NCI-H460 (cell line): ENCODE measurements at regions not wholly inside any gene's neighbourhood (a gene's known extent, or its start where the extent isn't known, plus 50 kb on each side); places are given as distances from the start of the nearest gene placed in this dataset.
"Not testable (repeated sequence)": the region's sequence is repeated elsewhere in the genome, so short reads cannot be mapped to it uniquely, and the experiment has no call there.

Experiments used
- DNase-seq: peaks from one replicate; pipeline ENCODE4 v3.0.0-alpha.2; 2016; ENCODE audit warnings: low read depth; ENCODE audit errors: extremely low read depth

DNA sequence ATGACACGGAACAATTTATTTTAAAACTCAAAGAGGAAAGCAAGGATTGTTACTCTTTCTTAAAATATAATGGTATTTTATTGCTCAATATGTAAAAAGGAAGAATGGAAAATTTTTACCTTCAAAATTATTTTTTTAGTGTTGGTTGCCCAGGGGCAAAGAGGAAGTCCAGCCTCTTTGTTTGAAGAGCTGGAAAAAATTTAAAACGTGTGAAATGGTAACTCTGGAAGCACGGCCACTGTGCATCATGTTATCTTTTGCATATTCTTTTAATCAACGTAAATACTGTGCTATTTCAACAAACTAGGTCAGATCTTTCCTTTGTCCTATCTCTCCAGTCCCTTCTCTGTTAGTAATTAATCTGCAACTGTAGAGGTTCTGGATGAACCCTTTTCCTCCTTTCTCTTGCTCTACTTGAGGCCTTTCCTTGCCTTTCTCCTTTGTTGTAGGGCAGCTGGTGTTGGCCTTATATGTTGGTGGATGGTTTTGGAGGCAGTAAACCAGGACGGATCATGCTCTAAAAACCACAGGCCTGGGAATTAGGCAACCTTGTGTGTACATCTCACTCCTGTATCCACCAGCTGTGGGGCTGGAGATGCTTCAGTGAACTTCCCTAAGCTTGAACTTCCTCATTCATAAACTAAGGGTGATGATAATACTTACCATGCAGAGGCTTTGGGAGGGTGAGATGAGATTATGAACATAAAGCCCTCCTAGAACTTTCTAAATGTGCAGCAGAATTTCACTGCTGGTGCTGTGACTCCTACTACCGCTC lies 143.3 kb downstream of the PRL start:
- no peak for DNase-seq

DNA sequence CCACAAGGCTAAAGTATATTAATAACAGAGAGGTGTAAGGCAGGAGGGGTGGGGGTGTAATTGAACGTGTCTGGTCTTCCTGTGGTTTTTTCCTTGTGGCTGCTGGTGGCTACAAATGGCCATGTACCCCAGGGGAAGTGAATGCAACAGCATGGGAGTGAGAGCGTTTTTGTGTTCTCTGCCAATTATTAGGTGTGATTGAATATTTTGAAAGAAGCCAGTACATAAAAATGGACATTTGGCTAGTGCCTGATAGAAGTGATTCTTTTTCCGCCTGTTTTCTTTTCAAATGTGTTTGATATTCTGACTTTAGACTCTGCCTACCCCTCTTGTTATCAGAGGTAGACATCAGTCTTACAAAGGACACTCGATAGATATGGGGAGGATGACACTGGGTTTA lies 141.3 kb downstream of the PRL start:
- DNase-seq = no peak

DNA sequence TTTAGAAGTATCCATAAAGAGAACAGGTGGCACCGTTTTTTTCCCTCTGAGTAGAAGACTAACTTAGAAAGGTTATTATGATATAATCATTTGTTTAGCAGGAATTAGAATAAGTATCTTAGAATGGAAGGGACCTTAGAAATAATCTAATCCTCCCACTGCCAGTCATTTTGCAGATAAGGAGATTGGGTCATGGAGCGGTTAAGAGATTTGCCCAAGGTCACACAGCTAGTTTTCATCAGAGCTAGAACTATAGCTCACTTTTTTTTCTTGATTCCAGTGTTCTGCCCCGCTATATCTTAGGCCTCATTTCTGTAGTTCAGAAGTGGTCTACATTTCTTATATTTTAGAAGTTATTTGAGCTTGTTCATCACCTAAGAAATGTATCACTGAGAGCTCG lies 139.6 kb downstream of the PRL start:
- no peak for DNase-seq

DNA sequence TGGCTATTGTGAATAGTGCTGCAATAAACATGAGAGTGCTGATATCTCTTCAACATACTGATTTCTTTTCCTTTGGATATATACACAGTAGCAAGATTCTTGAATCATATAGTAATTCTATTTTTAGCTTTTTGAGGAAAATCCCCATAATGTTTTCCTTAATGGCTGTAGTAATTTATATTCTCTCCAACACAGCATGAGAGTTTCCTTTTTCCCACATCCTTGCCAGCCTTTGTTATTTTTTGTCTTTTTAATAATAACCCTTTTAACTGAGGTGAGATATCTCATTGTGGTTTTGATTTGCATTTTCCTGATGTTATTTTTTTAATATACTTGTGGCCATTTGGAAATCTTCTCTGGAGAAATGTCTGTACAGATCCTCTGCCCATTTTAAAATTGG lies 132.6 kb downstream of the PRL start:
- no peak for DNase-seq

DNA sequence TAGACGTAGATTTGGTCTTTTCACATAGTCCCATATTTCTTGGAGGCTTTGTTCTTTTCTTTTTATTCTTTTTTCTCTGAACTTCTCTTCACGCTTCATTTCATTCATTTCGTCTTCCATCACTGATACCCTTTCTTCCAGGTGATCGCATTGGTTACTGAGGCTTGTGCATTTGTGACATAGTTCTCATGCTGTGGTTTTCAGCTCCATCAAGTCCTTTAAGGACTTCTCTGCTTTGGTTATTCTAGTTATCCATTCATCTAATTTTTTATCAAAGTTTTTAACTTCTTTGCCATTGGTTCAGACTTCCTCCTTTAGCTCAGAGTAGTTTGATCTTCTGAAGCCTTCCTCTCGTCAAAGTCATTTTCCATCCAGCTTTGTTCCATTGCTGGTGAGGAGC lies 125.8 kb downstream of the PRL start:
- DNase-seq = not testable (repeated sequence)

DNA sequence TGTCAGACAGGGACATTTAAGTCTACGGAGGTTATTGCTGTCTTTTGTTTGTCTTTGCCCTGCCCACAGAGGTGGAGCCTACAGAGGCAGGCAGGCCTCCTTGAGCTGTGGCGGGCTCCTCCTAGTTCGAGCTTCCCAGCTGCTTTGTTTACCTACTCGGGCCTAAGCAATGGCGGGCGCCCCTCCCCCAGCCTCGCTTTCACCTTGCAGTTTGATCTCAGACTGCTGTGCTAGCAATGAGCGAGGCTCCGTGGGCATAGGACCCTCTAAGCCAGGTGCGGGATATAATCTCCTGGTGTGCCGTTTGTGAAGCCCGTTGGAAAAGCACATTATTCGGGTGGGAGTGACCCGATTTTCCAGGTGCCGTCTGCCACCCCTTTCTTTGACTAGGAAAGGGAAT lies 125.0 kb downstream of the PRL start:
- DNase-seq = not testable (repeated sequence)

DNA sequence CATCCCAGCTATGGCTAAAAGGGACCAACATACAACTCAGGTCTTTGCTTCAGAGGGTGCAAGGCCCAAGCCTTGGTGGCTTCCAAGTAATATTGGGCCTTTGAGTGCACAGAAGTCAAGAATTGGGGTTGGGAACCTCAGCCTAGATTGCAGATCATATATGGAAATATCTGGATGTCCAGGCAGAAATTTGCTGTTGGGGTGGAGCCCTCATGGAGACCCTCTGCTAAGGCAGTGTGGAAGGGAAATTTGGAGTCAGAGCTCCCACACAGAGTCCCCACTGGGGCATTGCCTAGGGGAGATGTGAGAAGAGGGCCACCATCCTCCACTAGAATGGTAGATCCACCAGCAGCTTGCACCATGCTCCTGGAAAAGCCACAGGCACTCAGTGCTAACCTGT lies 123.5 kb downstream of the PRL start:
- no peak for DNase-seq

DNA sequence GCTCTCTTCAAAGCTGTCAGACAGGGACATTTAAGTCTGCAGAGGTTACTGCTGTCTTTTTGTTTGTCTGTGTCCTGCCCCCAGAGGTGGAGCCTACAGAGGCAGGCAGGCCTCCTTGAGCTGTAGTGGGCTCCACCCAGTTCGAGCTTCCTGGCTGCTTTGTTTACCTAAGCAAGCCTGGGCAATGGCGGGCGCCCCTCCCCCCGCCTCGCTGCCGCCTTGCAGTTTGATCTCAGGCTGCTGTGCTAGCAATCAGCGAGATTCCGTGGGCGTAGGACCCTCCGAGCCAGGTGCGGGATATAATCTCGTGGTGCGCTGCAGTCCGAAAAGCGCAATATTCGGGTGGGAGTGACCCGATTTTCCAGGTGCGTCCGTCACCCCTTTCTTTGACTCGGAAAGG lies 116.6 kb downstream of the PRL start:
- not testable (repeated sequence) for DNase-seq

DNA sequence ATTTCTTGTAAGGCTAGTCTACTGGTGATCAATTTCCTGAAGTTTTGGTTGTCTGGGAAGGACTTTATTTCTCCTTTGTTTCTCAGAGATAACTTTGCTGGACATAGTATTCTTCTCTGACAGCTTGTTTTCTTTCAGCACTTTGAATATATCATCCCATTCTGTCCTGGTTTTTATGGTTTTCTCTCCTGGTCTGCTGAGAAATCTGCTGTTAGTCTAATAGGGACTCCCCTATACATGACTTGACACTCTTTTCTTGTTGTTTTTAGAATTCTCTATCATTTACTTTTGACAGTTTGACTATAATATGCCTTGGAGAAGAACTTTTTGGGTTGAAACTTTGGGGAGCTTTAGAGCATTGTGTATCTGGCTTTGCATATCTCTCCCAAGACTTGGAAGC lies 112.5 kb downstream of the PRL start:
- no peak for DNase-seq

DNA sequence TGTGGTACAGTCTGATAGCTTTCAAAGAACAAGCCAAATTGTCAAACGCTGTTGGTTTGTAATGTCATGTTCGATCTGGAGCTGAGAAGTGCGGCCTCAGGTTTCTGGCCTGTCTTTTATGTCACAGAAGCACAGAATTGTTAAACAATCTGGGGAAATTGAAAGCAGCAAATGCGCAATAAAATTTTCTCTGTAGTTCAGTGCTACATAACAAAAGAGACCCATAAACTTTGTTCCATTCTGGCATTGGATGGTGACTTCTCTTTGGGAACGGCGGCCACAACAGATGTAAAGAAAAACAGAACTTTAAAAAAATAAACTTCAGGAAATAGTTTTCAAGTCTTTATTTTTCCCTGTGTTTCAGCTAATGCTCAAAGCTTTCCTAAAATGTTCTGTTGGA lies 106.9 kb downstream of the PRL start:
- DNase-seq = no peak

DNA sequence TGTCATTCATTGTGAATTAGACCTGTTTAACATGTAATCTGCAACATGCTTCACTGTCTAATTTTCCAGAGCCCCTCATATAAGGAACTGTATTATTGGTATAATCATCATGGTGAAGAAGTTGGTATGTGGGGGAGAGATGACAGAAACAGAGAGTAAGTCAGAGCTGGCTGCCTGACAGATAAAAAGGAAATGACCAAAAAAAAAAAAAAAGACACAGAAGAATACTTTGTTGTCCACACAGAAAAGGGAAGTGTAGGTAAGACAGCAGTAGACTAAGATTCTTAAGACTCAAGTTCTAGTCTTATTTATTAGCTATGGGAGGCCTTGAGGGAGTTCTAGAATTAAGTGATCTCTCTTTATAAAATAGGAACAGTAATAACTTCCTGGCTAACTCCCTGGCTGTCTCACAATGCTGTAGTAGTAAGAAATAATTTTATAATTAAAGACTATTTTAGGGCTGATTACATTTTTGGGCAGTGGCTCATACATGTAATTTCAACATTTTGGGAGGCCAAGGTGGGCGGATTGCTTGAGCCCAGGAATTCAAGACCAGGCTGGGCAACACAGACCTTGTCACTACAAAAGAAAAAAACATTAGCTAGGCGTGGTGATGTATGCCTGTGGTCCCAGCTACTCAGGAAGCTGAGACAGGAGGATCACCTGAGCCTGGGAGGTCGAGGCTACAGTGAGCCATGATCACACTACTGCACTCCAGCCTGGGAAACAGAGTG lies 102.5 kb downstream of the PRL start:
- no peak for DNase-seq

DNA sequence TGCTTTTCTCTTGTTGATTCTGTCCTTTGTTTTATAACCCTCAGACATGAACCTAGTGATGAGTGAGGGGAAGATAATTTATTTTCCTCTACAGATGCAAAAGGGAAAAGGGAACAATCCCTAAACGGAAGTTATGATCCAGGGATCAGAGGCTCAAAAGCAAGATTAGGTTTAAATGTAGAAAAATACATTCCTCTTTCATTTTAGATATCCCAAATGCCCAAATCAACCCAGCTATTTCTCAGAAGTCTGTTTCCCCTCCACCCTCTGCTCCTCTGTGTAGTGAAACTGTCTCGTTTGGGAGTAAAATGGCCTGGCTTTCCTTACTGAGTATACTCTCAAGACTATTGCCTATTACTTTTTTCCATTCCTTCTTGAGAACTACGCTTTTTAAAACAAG lies 97.1 kb downstream of the PRL start:
- DNase-seq = no peak

DNA sequence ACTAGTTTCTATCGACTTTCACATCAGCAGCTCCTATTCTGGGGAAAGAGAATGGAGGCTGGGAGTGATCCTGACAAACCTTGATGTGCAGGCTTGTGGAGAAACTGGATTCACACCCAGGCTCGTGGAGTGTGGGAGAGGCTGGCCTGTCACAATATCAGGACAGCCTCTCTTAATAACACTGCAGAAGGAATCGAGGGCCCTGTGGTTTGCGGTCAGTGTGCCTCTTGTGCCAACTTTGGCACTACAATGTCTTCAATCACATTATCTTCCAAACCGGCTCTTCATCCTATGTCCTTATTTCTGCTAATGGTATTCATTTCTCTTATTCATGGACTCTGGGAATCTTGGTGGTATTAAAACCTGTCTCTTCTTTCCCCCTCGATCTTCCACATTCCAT lies 92.7 kb downstream of the PRL start:
- no peak for DNase-seq

DNA sequence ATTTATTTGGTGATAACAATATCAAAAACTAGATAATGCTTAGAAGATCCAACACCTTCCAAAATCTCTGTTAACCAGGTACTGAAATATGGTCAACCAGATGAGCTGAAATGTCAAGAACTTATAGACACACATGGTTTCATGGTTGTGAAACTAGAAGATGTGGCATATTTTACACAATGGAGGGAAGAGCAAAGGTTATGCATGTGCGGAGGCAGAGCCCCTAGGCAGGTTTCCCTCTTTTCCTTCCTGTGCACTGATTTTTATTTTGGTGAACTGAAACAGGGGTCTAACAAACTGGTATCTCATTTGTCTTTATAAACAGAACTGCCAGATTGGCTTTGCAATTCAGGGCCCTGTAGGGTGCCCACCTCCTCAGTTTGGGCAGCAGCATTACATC lies 91.6 kb downstream of the PRL start:
- DNase-seq = no peak

DNA sequence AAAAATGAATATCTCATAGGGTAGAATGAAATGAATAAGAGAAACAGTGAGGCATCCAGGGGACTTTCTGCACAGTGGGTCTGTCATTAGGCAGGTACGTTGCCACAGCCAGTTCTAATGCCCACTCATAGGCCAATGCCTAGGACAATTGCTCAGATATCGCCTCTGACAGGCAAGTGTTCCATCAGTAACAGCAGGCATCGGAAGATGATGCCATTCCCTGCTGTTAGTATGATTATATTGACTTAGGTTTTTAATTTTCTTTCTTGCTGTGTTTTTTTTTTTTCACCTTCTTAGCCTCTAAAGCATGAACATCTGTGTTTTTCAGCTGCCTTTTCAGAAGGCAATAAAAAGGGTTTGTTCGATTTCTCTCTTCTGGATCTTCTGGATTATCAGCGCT lies 90.7 kb downstream of the PRL start:
- no peak for DNase-seq

DNA sequence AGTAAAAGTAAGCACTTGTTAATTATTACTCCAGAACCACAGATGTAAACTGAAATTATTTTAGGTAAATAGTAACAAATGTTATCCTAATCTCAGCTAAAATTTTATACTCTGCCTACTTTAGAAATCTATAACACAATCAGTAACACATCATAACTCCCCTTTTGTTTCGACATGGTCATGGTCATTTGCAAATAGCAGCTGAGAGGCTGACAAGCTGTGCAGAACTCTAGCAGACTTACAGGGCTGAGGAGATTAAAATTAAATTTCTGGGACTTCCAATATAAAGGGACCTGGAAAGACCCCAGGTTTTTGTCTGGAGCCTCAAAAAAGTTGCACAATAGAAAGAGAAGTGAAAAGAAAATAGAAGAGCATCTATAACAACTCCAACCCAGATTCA lies 88.8 kb downstream of the PRL start:
- no peak for DNase-seq

DNA sequence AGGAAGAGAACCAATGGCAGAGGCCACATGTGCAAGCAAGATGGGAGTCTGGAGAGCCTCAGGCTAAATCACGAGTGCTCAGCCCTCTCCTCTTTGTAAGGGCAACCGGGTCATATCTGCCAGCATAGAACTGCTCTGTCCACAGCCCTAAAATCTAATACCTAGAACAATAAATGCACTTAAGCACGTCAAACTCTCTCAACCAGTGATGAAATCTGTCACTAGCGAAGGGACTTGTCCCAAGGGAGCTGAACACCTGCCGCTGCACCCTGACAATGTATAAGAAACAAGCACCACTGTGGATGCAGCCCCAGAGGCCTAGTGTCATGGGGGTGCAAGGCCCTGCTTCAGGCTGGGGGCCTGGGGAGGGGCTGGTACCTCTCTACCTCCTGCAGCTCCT lies 82.5 kb downstream of the PRL start:
- no peak for DNase-seq

DNA sequence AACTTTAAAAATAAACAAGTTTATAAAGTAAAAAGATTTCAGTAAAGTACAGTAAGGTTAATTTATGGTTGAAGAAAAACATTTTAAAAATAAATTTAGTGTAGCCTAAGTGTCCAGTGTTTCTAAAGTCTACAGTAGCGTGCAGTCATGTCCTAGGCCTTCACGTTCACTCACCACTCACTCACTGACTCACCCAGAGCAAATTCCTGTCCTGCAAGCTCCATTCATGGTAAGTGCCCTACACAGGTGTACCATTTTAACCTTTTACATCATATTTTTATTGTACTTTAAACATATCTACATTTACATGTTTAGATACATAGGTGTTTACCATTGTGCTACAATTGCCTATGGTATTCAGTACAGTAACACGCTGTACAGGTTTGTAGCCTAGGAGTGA lies 81.4 kb downstream of the PRL start:
- not testable (repeated sequence) for DNase-seq

DNA sequence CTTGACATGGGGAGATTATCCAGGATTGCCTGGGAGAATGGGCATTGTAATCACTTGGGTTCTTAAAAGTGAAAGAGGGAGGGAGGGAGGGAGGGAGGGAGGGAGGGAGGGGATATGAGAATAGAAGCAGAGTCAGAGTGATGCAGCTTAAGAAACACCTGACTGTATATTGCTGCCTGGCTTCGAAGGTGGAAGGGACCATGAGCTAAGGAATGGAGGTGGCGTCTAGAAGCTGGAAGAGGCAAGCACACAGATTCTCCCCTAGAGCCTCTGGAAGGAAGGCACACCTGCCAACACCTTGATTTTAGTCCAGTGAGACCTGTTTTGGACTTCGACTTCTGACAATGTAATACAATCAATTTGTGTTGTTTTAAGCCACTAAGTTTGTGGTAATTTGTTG lies 78.4 kb downstream of the PRL start:
- no peak for DNase-seq

DNA sequence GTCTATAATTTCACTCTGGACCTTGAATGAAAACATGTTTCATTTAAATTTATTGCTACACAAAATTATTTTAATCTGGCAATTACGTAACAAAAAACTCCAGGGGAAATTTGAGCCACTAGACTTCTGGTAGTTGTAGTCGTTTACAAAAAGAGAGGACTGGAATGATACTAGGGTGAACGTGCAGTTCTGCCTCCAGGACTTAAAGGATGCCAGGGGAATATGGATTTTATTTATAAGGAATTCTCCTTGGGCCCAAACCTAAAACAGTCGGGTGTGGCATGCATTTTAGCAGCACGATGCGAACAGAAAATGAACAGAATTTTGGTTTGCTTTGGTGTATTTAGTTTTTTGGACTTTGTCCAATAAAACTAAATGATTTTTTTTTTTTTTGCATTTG lies 76.9 kb downstream of the PRL start:
- DNase-seq = no peak

DNA sequence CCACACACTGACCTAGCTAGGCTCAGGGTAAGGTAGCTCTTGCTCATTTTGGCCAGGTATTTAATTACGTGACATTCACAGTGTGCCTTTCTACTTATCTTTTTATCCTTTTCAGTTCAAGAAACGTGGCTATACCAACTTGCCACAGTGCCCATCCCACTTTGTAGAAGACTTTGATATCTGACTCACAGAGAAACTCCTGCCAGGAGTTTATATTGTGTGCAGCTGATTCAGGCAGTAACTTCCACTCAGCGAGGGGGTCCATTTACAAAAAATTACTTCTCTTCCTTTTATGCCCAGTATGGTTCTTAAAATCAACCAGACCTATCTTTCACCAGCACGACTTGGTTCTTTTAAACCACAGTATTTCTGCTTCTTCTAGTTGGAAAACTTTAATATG lies 75.6 kb downstream of the PRL start:
- DNase-seq = no peak

DNA sequence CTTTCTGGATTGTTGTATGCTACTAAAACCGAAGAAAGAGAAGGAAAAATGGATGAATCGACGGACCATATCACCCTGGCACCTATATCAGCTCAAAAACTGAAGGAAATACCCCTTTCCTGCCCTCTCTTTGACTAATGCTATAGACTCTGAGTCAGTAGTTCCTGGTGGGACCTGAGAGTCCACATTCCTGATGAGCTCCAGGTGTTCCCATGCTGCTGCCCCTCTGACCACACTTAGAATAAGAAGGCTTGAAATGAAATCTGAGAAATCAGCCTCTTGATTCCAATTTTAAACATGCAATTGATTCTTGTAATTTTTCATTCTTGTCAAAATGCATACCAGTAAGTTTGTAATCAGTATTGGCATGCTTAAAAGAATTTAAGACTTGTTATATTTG lies 75.2 kb downstream of the PRL start:
- DNase-seq = no peak

DNA sequence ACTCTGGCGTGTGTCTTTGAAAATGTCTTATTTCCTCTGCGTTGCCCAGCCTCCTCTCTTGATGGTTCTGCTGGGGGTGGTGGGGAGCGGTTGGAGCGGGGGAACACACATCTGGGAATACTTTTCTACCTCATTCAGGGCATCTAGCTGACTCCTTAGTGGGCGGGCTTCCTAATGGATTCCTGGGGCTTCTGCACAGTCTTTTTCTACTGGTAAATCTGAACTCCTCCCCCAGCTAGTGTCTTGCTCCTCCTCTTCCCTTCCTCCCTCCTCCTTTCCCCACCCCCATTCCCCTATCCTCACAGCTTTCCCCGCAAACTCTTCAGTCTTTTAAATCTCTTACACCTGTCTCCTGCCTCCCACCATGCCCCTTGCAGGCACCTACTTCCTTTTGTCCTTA lies 74.4 kb downstream of the PRL start:
- no peak for DNase-seq
